IMR-90 (cell line): ENCODE measurements at regions not wholly inside any gene's neighbourhood (a gene's known extent, or its start where the extent isn't known, plus 50 kb on each side); places are given as distances from the start of the nearest gene placed in this dataset.

Experiments
- ATAC-seq: fragments of 200-7000 bp; cut with Tn5 transposase; 2 replicates; pipeline ENCODE4 v1.9.1; 2020; ENCODE audit warnings: low read depth, mild to moderate bottlenecking, moderate library complexity
- BruUV-seq: library from RNA; stranded (reverse); fragments of 400-500 nt; replicated peaks from 2 replicates; lab custom pipeline; 2021; lab: Mats Ljungman, UMichigan
- CTCF ChIA-PET: fragments of 300-600 bp; formaldehyde crosslinking; extraction: SDS; loops from one replicate; lab custom pipeline; 2021; ENCODE audit warnings: antibody characterized with exemption; lab: Yijun Ruan, JAX
- POLR2A ChIA-PET: fragments of 300-600 bp; sonication (Branson Sonifier 250); formaldehyde crosslinking; loops from one replicate; lab custom pipeline; 2022; ENCODE audit warnings: antibody characterized with exemption; ENCODE audit not compliant: unreplicated experiment; lab: Charles Lee
- DNase-seq: peaks from one replicate; pipeline ENCODE4 v3.0.0; 2013
- H2AFZ ChIP-seq: replicated peaks from 2 replicates; pipeline ENCODE3; 2013; ENCODE audit warnings: low read length, mild to moderate bottlenecking; ENCODE audit not compliant: poor library complexity
- H2AK5ac ChIP-seq: 2 replicates; pipeline ENCODE4 v1.6.1; 2013; ENCODE audit warnings: low read depth, low read length, inconsistent platforms
- H2AK9ac ChIP-seq: replicated peaks from 2 replicates; pipeline ENCODE3; 2013; ENCODE audit warnings: mild to moderate bottlenecking, low read depth, low read length, moderate library complexity; ENCODE audit not compliant: poor library complexity
- H2BK120ac ChIP-seq: 2 replicates; pipeline ENCODE4 v1.6.1; 2013; ENCODE audit warnings: low read depth, low read length, inconsistent platforms
- H2BK15ac ChIP-seq: 3 replicates; pipeline ENCODE4 v1.6.1; 2013; ENCODE audit warnings: low read depth, low read length, inconsistent platforms
- H2BK20ac ChIP-seq: 2 replicates; pipeline ENCODE4 v1.6.1; 2013; ENCODE audit warnings: low read depth, mild to moderate bottlenecking, inconsistent platforms, low read length, moderate library complexity
- H2BK5ac ChIP-seq: 2 replicates; pipeline ENCODE4 v1.6.1; 2013; ENCODE audit warnings: mild to moderate bottlenecking, low read depth, low read length, inconsistent platforms; ENCODE audit not compliant: poor library complexity, severe bottlenecking
- H3K14ac ChIP-seq: replicated peaks from 2 replicates; pipeline ENCODE4 v1.6.1; 2013; ENCODE audit warnings: low read depth, low read length, inconsistent platforms
- H3K18ac ChIP-seq: 2 replicates; pipeline ENCODE4 v1.6.1; 2013; ENCODE audit warnings: low read depth, low read length, control low read depth
- H3K23ac ChIP-seq: 2 replicates; pipeline ENCODE4 v1.6.1; 2013; ENCODE audit warnings: low read depth, low read length, inconsistent platforms
- H3K27ac ChIP-seq: 2 replicates; pipeline ENCODE4 v1.5.1; 2013; ENCODE audit warnings: mild to moderate bottlenecking, control low read depth, low read length; ENCODE audit not compliant: insufficient read depth
- H3K27me3 ChIP-seq: 2 replicates; pipeline ENCODE4 v1.6.1; 2013; ENCODE audit warnings: low read length; ENCODE audit not compliant: control insufficient read depth, insufficient read depth
- H3K36me3 ChIP-seq: 2 replicates; pipeline ENCODE4 v1.6.1; 2013; ENCODE audit warnings: low read length, mixed read lengths; ENCODE audit not compliant: control insufficient read depth, insufficient read depth
- H3K4ac ChIP-seq: 2 replicates; pipeline ENCODE4 v1.6.1; 2013; ENCODE audit warnings: low read depth, low read length, inconsistent platforms
- H3K4me1 ChIP-seq: 2 replicates; pipeline ENCODE4 v1.6.1; 2013; ENCODE audit warnings: low read length, mixed read lengths; ENCODE audit not compliant: control insufficient read depth, insufficient read depth
- H3K4me2 ChIP-seq: 2 replicates; pipeline ENCODE4 v1.6.1; 2013; ENCODE audit warnings: low read depth, mild to moderate bottlenecking, control low read depth, low read length, moderate library complexity
- H3K4me3 ChIP-seq: 2 replicates; pipeline ENCODE4 v1.5.1; 2013; ENCODE audit warnings: low read depth, mild to moderate bottlenecking, control low read depth, low read length, moderate library complexity; ENCODE audit not compliant: insufficient read depth
- H3K56ac ChIP-seq: 2 replicates; pipeline ENCODE4 v1.6.1; 2013; ENCODE audit warnings: low read length, inconsistent platforms; ENCODE audit not compliant: insufficient read depth; ENCODE audit errors: extremely low read depth
- H3K79me1 ChIP-seq, 2 experiments: 2 replicates each; pipeline ENCODE4 v1.6.1; 2013; ENCODE audit warnings: low read length in 2 of 2, inconsistent platforms in 1 of 2, low read depth in 1 of 2
- H3K9ac ChIP-seq: 2 replicates; pipeline ENCODE4 v1.6.1; 2013; ENCODE audit warnings: low read depth, low read length, control low read depth
- H3K9me1 ChIP-seq: 2 replicates; pipeline ENCODE4 v1.6.1; 2013; ENCODE audit warnings: low read length, inconsistent platforms; ENCODE audit not compliant: insufficient read depth
- H3K9me3 ChIP-seq: 2 replicates; pipeline ENCODE4 v1.6.1; 2013; ENCODE audit warnings: low read length; ENCODE audit not compliant: control insufficient read depth, insufficient read depth
- H4K20me1 ChIP-seq: 2 replicates; pipeline ENCODE4 v1.6.1; 2013; ENCODE audit warnings: low read length, inconsistent platforms; ENCODE audit not compliant: insufficient read depth
- H4K5ac ChIP-seq: 2 replicates; pipeline ENCODE4 v1.6.1; 2013; ENCODE audit warnings: mild to moderate bottlenecking, low read depth, low read length, control low read depth
- H4K8ac ChIP-seq, 2 experiments: 2 replicates each; pipeline ENCODE4 v1.6.1; 2013; ENCODE audit warnings: low read depth in 2 of 2, low read length in 2 of 2, control low read depth in 1 of 2, inconsistent platforms in 1 of 2
- H4K91ac ChIP-seq: 2 replicates; pipeline ENCODE4 v1.6.1; 2013; ENCODE audit warnings: low read depth, low read length, inconsistent platforms; ENCODE audit not compliant: insufficient read depth
- BHLHE40 ChIP-seq: fragments of 150-350 bp; IDR thresholded peaks from 2 replicates; pipeline ENCODE4 v1.6.1; 2016; ENCODE audit warnings: mild to moderate bottlenecking, low read depth, low read length
- CEBPB ChIP-seq: IDR thresholded peaks from 2 replicates; pipeline ENCODE4 v1.6.1; 2012; ENCODE audit warnings: low read depth, low read length, improper control_type of control experiment
- CHD1 ChIP-seq: IDR thresholded peaks from 2 replicates; pipeline ENCODE4 v1.6.1; 2012; ENCODE audit warnings: low read depth, low read length, improper control_type of control experiment
- ELK1 ChIP-seq: fragments of 150-350 bp; IDR thresholded peaks from 2 replicates; pipeline ENCODE4 v1.6.1; 2016; ENCODE audit warnings: low read depth, mild to moderate bottlenecking, low read length, moderate library complexity, borderline replicate concordance
- FOS ChIP-seq: fragments of 150-350 bp; IDR thresholded peaks from 2 replicates; pipeline ENCODE4 v1.6.1; 2016; ENCODE audit warnings: low read depth, low read length
- MAFK ChIP-seq: IDR thresholded peaks from 2 replicates; pipeline ENCODE4 v1.6.1; 2012; ENCODE audit warnings: low read depth, low read length, improper control_type of control experiment
- MAZ ChIP-seq: IDR thresholded peaks from 2 replicates; pipeline ENCODE4 v1.6.1; 2012; ENCODE audit warnings: low read depth, mild to moderate bottlenecking, low read length, improper control_type of control experiment, moderate library complexity, borderline replicate concordance
- MXI1 ChIP-seq: IDR thresholded peaks from 2 replicates; pipeline ENCODE4 v1.6.1; 2012; ENCODE audit warnings: low read depth, mild to moderate bottlenecking, low read length, moderate library complexity, borderline replicate concordance
- NFE2L2 ChIP-seq: fragments of 150-350 bp; IDR thresholded peaks from 2 replicates; pipeline ENCODE4 v1.6.1; 2016; ENCODE audit warnings: low read depth, mild to moderate bottlenecking, low read length
- POLR2A ChIP-seq: IDR thresholded peaks from 2 replicates; pipeline ENCODE4 v1.6.1; 2012; ENCODE audit warnings: mild to moderate bottlenecking, low read depth, low read length
- RAD21 ChIP-seq: IDR thresholded peaks from 2 replicates; pipeline ENCODE4 v1.6.1; 2012; ENCODE audit warnings: low read length, improper control_type of control experiment
- RCOR1 ChIP-seq: IDR thresholded peaks from 2 replicates; pipeline ENCODE4 v1.6.1; 2012; ENCODE audit warnings: mild to moderate bottlenecking, low read length, improper control_type of control experiment; ENCODE audit not compliant: insufficient replicate concordance
- RFX5 ChIP-seq: IDR thresholded peaks from 2 replicates; pipeline ENCODE4 v1.8.0; 2012; ENCODE audit warnings: low read depth, mild to moderate bottlenecking, low read length, moderate library complexity
- SMC3 ChIP-seq: fragments of 150-350 bp; IDR thresholded peaks from 2 replicates; pipeline ENCODE4 v1.6.1; 2016; ENCODE audit warnings: low read depth, mild to moderate bottlenecking, antibody characterized with exemption, low read length, moderate library complexity
- WGBS, 2 experiments: methylation state at CpG; one replicate each; pipeline versions ENCODE4 v1.1.5 to v1.1.7; 2013; ENCODE audit warnings: missing lambda C conversion rate in 2 of 2; ENCODE audit not compliant: insufficient read length in 1 of 2; ENCODE audit errors: extremely low coverage in 2 of 2; 5-methylcytosine and 5-hydroxymethylcytosine counted together
- dilution Hi-C: fragments of 300-500 bp; cut with HindIII; formaldehyde crosslinking; loops from one replicate; pipeline ENCODE4 v1.14.3; 2018; ENCODE audit warnings: low sequenced_read_pairs; ENCODE audit not compliant: unreplicated experiment
- in situ Hi-C: fragments of 300-500 bp; cut with MboI; formaldehyde crosslinking; loops from 3 replicates; pipeline ENCODE4 v1.14.3; 2019; ENCODE audit warnings: low sequenced_read_pairs, inconsistent platforms, mixed read lengths
- intact Hi-C: fragments of 100-400 bp; cut with micrococcal nuclease; formaldehyde crosslinking; loops from 2 replicates; pipeline ENCODE4 v1.10.0; 2022
- TF ChIP-seq, protein P1 (sequence below): conservative IDR thresholded peaks from 2 replicates; pipeline ENCODE4 v1.5.1; 2012; ENCODE audit warnings: mild to moderate bottlenecking, low read depth, low read length, improper control_type of control experiment
- TF ChIP-seq, protein P2 (sequence below): fragments of 150-350 bp; IDR thresholded peaks from 2 replicates; pipeline ENCODE4 v1.6.1; 2017; ENCODE audit warnings: mild to moderate bottlenecking, antibody characterized with exemption, low read length, low read depth

DNA sequence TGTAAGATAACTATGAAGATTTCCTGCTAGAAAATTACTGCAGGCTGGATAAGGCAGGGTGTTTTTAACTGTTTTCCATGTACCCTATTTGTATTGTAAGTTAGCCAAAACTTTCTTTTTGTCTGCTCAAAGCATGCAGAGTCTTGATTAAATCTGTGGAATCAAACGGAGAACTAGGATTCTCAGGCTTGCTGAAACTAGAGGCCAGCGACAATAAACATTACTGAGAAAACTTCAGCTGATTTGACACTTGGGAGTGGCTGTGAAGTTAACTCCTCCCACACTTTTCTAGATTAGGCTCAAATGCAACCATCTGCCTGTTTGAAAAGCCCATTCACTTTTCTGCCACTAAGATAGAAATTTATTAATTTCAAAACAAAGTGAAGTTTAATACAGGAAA lies 153.2 kb upstream of the FRMD4B start:
- POLR2A ChIA-PET = no interaction called here
- H4K5ac ChIP-seq = no peak overlapping the region
- H2AK5ac ChIP-seq = no peak overlapping the region
- in situ Hi-C loops (no loop called here), intact Hi-C loops (no loop called here), dilution Hi-C loops (no loop called here)
- H3K14ac ChIP-seq = no peak overlapping the region
- no peaks in the 10 kb centered on the region for H3K9me3 ChIP-seq
- H3K4ac ChIP-seq = no peak overlapping the region
- CTCF ChIA-PET = no interaction called here
- no peak overlapping the region for H3K18ac ChIP-seq
- ATAC-seq = no peak
- no peaks in the 10 kb centered on the region for H3K4me1 ChIP-seq
- no peak overlapping the region for H4K91ac ChIP-seq
- TF ChIP-seq CHD1 (no peak), BHLHE40 (no peak), CEBPB (no peak), MAFK (no peak), FOS (no peak), RAD21 (no peak), POLR2A (no peak), SMC3 (no peak), RCOR1 (no peak), ELK1 (no peak), MXI1 (no peak), RFX5 (no peak), MAZ (no peak), NFE2L2 (no peak)
- TF ChIP-seq, protein P1, sequence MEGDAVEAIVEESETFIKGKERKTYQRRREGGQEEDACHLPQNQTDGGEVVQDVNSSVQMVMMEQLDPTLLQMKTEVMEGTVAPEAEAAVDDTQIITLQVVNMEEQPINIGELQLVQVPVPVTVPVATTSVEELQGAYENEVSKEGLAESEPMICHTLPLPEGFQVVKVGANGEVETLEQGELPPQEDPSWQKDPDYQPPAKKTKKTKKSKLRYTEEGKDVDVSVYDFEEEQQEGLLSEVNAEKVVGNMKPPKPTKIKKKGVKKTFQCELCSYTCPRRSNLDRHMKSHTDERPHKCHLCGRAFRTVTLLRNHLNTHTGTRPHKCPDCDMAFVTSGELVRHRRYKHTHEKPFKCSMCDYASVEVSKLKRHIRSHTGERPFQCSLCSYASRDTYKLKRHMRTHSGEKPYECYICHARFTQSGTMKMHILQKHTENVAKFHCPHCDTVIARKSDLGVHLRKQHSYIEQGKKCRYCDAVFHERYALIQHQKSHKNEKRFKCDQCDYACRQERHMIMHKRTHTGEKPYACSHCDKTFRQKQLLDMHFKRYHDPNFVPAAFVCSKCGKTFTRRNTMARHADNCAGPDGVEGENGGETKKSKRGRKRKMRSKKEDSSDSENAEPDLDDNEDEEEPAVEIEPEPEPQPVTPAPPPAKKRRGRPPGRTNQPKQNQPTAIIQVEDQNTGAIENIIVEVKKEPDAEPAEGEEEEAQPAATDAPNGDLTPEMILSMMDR = no peak
- TF ChIP-seq, protein P2, sequence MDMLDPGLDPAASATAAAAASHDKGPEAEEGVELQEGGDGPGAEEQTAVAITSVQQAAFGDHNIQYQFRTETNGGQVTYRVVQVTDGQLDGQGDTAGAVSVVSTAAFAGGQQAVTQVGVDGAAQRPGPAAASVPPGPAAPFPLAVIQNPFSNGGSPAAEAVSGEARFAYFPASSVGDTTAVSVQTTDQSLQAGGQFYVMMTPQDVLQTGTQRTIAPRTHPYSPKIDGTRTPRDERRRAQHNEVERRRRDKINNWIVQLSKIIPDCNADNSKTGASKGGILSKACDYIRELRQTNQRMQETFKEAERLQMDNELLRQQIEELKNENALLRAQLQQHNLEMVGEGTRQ = no peak
- no peak overlapping the region for H2AK9ac ChIP-seq
- H3K56ac ChIP-seq = no peak overlapping the region
- no peak overlapping the region for H3K4me2 ChIP-seq
- H3K79me1 ChIP-seq = no peaks in the 10 kb centered on the region
- peaks cover 25% of the 10 kb centered on the region for H3K27me3 ChIP-seq
- no peak overlapping the region for H3K9ac ChIP-seq
- no peak for DNase-seq
- no peak overlapping the region for H3K23ac ChIP-seq
- no peak overlapping the region for H3K4me3 ChIP-seq
- WGBS, 2 experiments = no CpG with 5 or more reads among the region's 2 CpGs
- no peaks in the 10 kb centered on the region; the same call in 1 of the 2 replicates for H4K20me1 ChIP-seq
- H4K8ac ChIP-seq = no peak overlapping the region
- H2BK15ac ChIP-seq = no peak overlapping the region
- H3K36me3 ChIP-seq = no peaks in the 10 kb centered on the region
- H3K9me1 ChIP-seq = no peaks in the 10 kb centered on the region
- H3K27ac ChIP-seq = no peak overlapping the region
- no TSS peak for BruUV-seq
- H2AFZ ChIP-seq = no peak overlapping the region
- H2BK120ac ChIP-seq = no peak overlapping the region
- H2BK20ac ChIP-seq = no peak overlapping the region
- H2BK5ac ChIP-seq = no peak overlapping the region
